Endothelial cell of umbilical vein (primary cell): ENCODE measurements at regions not wholly inside any gene's neighbourhood (a gene's known extent, or its start where the extent isn't known, plus 50 kb on each side); places are given as distances from the start of the nearest gene placed in this dataset.

Source experiments
- BruUV-seq: library from RNA; stranded (reverse); fragments of 400-500 nt; replicated peaks from 2 replicates; lab custom pipeline; 2021; lab: Mats Ljungman, UMichigan
- CTCF ChIA-PET: fragments of 300-600, 350-600 bp; sonication (Branson Sonifier 250); formaldehyde crosslinking; loops from one replicate; lab custom pipeline; 2021; ENCODE audit warnings: antibody characterized with exemption, inconsistent platforms; lab: Charles Lee
- POLR2A ChIA-PET: fragments of 300-600, 350-600 bp; sonication (Branson Sonifier 250); formaldehyde crosslinking; loops from one replicate; lab custom pipeline; 2021; ENCODE audit warnings: antibody characterized with exemption, inconsistent platforms; lab: Charles Lee
- DNase-seq: peaks from one replicate; pipeline ENCODE4 v3.0.0-alpha.2; 2011; ENCODE audit warnings: low read depth, low spot score
- FAIRE-seq: peaks from 2 replicates; lab custom pipeline; 2011; peaks lifted over from hg19 to GRCh38; lab: Jason Lieb, UNC
- H2AFZ ChIP-seq: 2 replicates; pipeline ENCODE4 v1.6.0; 2012; ENCODE audit warnings: low read depth, low read length, control low read depth, inconsistent platforms
- H3K27ac ChIP-seq: 2 replicates; pipeline ENCODE4 v1.5.1; 2011; ENCODE audit warnings: low read depth, mild to moderate bottlenecking, control low read depth, low read length, moderate library complexity; ENCODE audit not compliant: insufficient read depth
- H3K27me3 ChIP-seq, 2 experiments: 2 replicates each; pipeline versions ENCODE4 v1.6.0 to v1.6.1; 2011; ENCODE audit warnings: low read length in 2 of 2, mixed read lengths in 1 of 2; ENCODE audit not compliant: control insufficient read depth in 2 of 2, insufficient read depth in 2 of 2
- H3K36me3 ChIP-seq, 2 experiments: 2 replicates in 1 of 2; 3 replicates in 1 of 2; pipeline ENCODE4 v1.5.1; 2011; ENCODE audit warnings: low read length in 2 of 2, mild to moderate bottlenecking in 1 of 2, moderate library complexity in 1 of 2; ENCODE audit not compliant: control insufficient read depth in 2 of 2, insufficient read depth in 2 of 2; ENCODE audit errors: extremely low read depth in 1 of 2
- H3K4me1 ChIP-seq: 3 replicates; pipeline ENCODE4 v1.5.1; 2011; ENCODE audit warnings: mild to moderate bottlenecking, low read length; ENCODE audit not compliant: control insufficient read depth, insufficient read depth; ENCODE audit errors: extremely low read depth
- H3K4me2 ChIP-seq: 2 replicates; pipeline ENCODE4 v1.6.1; 2011; ENCODE audit warnings: low read length, control low read depth, mixed read lengths; ENCODE audit not compliant: insufficient read depth
- H3K4me3 ChIP-seq, 3 experiments: fragments of 200-600 bp in 1 of 3; sonication (generic), shearing (Covaris generic) in 1 of 3; replicated peaks in 1 of 3; 2 replicates each; pipeline ENCODE4 v1.5.1; 2011 to 2016; ENCODE audit warnings: control low read depth in 3 of 3, low read length in 3 of 3, mild to moderate bottlenecking in 2 of 3, inconsistent platforms in 1 of 3, low read depth in 1 of 3, moderate library complexity in 1 of 3; ENCODE audit not compliant: insufficient read depth in 1 of 3
- H3K79me2 ChIP-seq: 2 replicates; pipeline ENCODE4 v1.6.0; 2012; ENCODE audit warnings: low read length, inconsistent platforms; ENCODE audit not compliant: control insufficient read depth, insufficient read depth
- H3K9ac ChIP-seq: replicated peaks from 2 replicates; pipeline ENCODE3; 2011; ENCODE audit warnings: low read length, control low read depth; ENCODE audit not compliant: insufficient read depth; ENCODE audit errors: extremely low read depth
- H3K9me1 ChIP-seq: replicated peaks from 3 replicates; pipeline ENCODE4 v1.6.0; 2011; ENCODE audit warnings: mild to moderate bottlenecking, low read length; ENCODE audit not compliant: control insufficient read depth, insufficient read depth; ENCODE audit errors: extremely low read depth
- H3K9me3 ChIP-seq: replicated peaks from 2 replicates; pipeline ENCODE4 v1.5.1; 2012; ENCODE audit warnings: low read length, inconsistent platforms; ENCODE audit not compliant: control insufficient read depth, insufficient read depth
- H4K20me1 ChIP-seq: replicated peaks from 2 replicates; pipeline ENCODE3; 2011; ENCODE audit warnings: mild to moderate bottlenecking, low read length; ENCODE audit not compliant: control insufficient read depth, insufficient read depth; ENCODE audit errors: extremely low read depth
- CTCF ChIP-seq, 2 donors: IDR thresholded peaks; 1 replicate in 1 of 2; 2 replicates in 1 of 2; pipeline ENCODE4 v1.5.1; 2011; ENCODE audit warnings: low read length in 2 of 2, mild to moderate bottlenecking in 2 of 2, moderate library complexity in 2 of 2, control low read depth in 1 of 2, inconsistent platforms in 1 of 2, low read depth in 1 of 2; ENCODE audit not compliant: insufficient read depth in 1 of 2; ENCODE audit errors: extremely low read depth in 1 of 2
- EZH2 ChIP-seq: IDR thresholded peaks from 2 replicates; pipeline ENCODE4 v1.6.1; 2012; ENCODE audit warnings: borderline replicate concordance, low read depth, mild to moderate bottlenecking, moderate library complexity, low read length, inconsistent platforms; ENCODE audit not compliant: severe bottlenecking
- FOS ChIP-seq: IDR thresholded peaks from 2 replicates; pipeline ENCODE4 v1.6.1; 2011; ENCODE audit warnings: mild to moderate bottlenecking, low read length, moderate library complexity, borderline replicate concordance; ENCODE audit not compliant: insufficient read depth
- GATA2 ChIP-seq: IDR thresholded peaks from 2 replicates; pipeline ENCODE4 v1.7.0; 2011; ENCODE audit warnings: low read depth, mild to moderate bottlenecking, moderate library complexity, mixed read lengths, low read length; ENCODE audit not compliant: insufficient read length, insufficient read depth
- JUN ChIP-seq: IDR thresholded peaks from 2 replicates; pipeline ENCODE4 v1.6.1; 2011; ENCODE audit warnings: borderline replicate concordance, low read depth; ENCODE audit not compliant: insufficient read length, insufficient read depth
- MAX ChIP-seq: IDR thresholded peaks from 2 replicates; pipeline ENCODE4 v1.6.1; 2011; ENCODE audit not compliant: insufficient read depth, insufficient read length
- MYC ChIP-seq: IDR thresholded peaks from one replicate; pipeline ENCODE4 v1.6.1; 2011; ENCODE audit warnings: mild to moderate bottlenecking, low read depth, low read length
- POLR2A ChIP-seq: IDR thresholded peaks from 2 replicates; pipeline ENCODE4 v1.6.1; 2012; ENCODE audit warnings: low read depth, mild to moderate bottlenecking, control low read depth, low read length
- POLR2AphosphoS5 ChIP-seq: IDR thresholded peaks from 2 replicates; pipeline ENCODE4 v1.6.1; 2012; ENCODE audit warnings: low read depth, mild to moderate bottlenecking, control low read depth, low read length, moderate library complexity; ENCODE audit not compliant: insufficient read depth
- dilution Hi-C: fragments of 300-500 bp; cut with MboI; formaldehyde crosslinking; loops from one replicate; pipeline ENCODE4 v1.15.0; 2019; ENCODE audit warnings: low sequenced_read_pairs; ENCODE audit not compliant: extremely low pct_ligation_motif_present
- intact Hi-C: fragments of 100-400 bp; cut with micrococcal nuclease; formaldehyde crosslinking; loops from one replicate; pipeline ENCODE4 v1.10.0; 2022

DNA sequence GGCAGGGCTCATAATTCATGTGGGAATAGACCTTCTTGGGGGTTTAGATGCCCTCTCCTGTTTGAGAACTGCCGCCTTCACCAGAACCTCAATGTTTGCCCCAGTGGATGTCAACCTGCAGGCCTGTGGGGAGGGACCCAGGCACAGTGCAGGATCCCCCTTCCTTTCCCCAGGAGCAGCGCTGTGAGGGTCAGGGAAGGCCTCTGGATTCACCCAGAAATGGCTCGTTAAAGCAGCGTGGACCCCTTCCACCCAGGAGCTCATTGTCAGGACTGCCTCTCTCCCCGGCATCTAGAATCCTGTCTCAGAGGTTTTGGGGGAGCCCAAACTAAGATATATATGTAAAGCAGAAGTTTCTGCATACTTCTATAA, 188.3 kb downstream of the GADD45G start:
- intact Hi-C loops, result no loop called here
- Histone ChIP-seq H3K9me1 (no peaks in the 10 kb centered on the region), H3K27ac (no peak overlapping the region), H3K4me3 (no peak overlapping the region), H3K9ac (no peak overlapping the region), H3K4me2 (no peak overlapping the region), H3K27me3 (no peaks in the 10 kb centered on the region), H3K36me3 (no peaks in the 10 kb centered on the region), H3K9me3 (no peaks in the 10 kb centered on the region), H3K79me2 (no peaks in the 10 kb centered on the region), H4K20me1 (no peaks in the 10 kb centered on the region), H2AFZ (no peak overlapping the region), H3K4me1 (no peaks in the 10 kb centered on the region)
- TF ChIP-seq MYC (no peak), POLR2A (no peak), EZH2 (no peak), GATA2 (no peak), FOS (no peak), MAX (no peak), JUN (no peak), POLR2AphosphoS5 (no peak), CTCF (IDR thresholded peaks at IDR 0.05; ENCODE audit: extremely low read depth in 1 of 2, insufficient read depth in 1 of 2, low read depth in 1 of 2, low read length in 2 of 2) (no peak)
- POLR2A ChIA-PET, result no interaction called here
- no TSS peak for BruUV-seq
- CTCF ChIA-PET, result no interaction called here
- no peak for DNase-seq
- no peak for FAIRE-seq
- dilution Hi-C loops, result no loop called here
